GM21723 (cell line): ENCODE measurements at regions not wholly inside any gene's neighbourhood (a gene's known extent, or its start where the extent isn't known, plus 50 kb on each side); places are given as distances from the start of the nearest gene placed in this dataset.
A peak's percentile ranks its signal among the peaks of the same experiment; 100 is the strongest.
"Not testable (repeated sequence)": the region's sequence is repeated elsewhere in the genome, so short reads cannot be mapped to it uniquely, and the experiment has no call there.

Source experiments
- ATAC-seq: cut with Tn5 transposase; IDR thresholded peaks from one replicate; pipeline ENCODE4 v1.9.1; 2021; ENCODE audit warnings: mild to moderate bottlenecking, moderate library complexity; ENCODE audit not compliant: unreplicated experiment

- no peak for ATAC-seq
Observed at GRCh38 chr5:116953251-116953930, 378.8 kb upstream of the SEMA6A start.

- no peak for ATAC-seq
Observed at GRCh38 chr5:116951219-116951618, 376.6 kb upstream of the SEMA6A start.

- ATAC-seq: peak; percentile 100
Observed at GRCh38 chr5:116947691-116948528, 373.3 kb upstream of the SEMA6A start.

DNA sequence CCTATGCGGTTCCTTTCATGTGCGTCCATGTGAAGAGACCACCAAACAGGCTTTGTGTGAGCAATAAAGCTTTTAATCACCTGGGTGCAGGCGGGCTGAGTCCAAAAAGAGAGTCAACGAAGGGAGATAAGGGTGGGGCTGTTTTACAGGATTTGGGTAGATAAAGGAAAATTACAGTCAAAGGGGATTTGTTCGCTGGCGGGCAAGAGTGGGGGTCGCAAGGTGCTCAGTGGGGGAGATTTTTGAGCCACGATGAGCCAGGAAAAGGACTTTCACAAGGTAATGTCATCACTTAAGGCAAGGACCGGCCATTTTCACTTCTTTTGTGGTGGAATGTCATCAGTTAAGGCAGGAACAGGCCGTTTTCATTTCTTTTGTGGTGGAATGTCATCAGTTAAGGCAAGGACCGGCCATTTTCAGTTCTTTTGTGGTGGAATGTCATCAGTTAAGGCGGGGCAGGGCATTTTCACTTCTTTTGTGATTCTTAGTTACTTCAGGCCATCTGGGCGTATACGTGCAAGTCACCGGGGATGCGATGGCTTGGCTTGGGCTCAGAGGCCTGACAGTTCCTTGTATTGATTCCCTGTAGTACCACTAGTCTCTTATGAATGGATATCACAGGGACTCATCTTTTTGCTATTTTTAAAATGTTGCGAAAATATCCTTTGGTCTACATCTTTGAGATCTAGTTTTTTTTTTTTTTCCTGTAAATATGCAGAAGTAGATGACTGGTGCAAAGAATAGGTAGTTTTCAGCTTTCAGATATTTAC lies 371.2 kb upstream of the SEMA6A start:
- not testable (repeated sequence) for ATAC-seq

DNA sequence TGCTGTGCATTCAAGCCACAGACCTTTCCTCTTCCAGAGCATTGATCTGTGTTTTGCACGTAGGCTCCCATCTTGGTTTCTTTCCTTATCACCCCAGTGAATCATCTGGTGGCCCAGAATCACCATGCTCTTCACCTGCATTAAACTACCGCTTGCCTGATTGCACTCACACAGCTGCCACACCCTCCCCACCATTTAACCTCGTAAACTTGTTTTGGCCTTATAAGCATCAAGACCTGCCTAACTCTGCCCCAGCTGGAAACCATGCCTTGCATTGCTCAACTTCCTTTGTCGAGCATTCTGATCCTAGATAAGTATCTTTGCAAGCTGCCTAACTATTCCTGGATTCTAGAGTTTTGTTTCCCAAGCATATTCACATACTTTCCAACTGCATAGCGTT lies 369.6 kb upstream of the SEMA6A start:
- ATAC-seq: no peak

DNA sequence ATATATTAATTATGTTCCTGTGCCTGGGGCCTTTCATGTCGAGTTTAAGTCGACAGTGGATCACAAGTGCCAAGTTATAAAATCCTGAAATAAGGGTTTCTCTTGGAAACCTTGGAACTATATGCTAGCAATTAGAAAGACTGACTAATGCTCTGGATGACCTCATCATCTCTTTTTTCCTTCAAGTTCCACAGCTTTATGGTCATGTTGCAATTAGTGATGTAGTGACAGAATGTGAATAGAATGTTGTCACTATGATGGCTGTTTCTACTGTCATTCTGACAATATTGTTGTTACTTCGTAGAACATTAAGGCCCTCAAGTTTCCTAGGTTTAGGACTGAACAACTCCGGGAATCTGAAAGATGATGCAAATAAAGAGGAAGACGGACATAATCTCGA lies 368.0 kb upstream of the SEMA6A start:
- ATAC-seq: no peak

DNA sequence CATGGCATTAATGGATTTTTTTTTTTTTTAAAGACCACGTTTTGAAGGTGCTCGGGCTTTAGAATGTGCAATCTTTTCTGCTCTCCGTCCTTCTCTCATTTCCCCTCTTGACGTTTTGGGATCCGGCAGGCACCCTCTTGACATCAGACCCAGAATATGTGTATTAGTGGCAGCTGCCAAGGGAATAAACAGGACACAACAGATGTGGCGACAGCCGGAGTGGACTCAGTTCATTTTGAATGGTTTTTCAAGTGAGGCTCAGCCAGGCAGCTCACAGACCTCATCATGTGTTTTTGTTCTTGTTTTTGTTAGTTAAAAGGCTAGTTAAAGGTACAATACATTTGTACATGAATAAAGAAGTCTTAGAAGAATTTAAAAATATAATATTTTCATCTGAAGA lies 365.0 kb upstream of the SEMA6A start:
- ATAC-seq: no peak

DNA sequence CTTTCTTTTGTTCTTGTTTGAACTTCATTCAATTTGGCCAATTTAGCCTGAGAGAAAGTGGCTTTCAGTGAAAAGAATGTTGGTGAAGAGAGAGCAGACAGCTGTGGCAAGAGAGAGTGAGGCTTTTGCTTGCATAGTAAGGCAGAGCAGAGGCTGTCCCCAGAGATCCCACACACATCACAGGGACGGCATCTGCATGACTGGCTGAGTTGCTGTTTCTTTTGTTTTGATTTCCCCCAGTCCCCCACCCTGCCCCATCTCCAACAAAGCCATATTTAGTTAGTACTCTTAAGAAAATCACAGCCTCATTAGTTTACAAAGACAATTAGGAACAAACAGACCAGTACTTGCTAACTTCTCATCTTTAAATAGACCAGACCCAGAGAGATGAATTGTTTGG lies 363.9 kb upstream of the SEMA6A start:
- ATAC-seq: peak; percentile 66

GRCh38 chr5:116935561-116936162 lies 361.0 kb upstream of the SEMA6A start:
- no peak for ATAC-seq

GRCh38 chr5:116930616-116931015 lies 356.0 kb upstream of the SEMA6A start:
- ATAC-seq: no peak

- no peak for ATAC-seq
Observed at GRCh38 chr5:116923344-116923743, 348.7 kb upstream of the SEMA6A start.

- peak; percentile 88 for ATAC-seq
Observed at GRCh38 chr5:116922532-116922931, 347.9 kb upstream of the SEMA6A start.

DNA sequence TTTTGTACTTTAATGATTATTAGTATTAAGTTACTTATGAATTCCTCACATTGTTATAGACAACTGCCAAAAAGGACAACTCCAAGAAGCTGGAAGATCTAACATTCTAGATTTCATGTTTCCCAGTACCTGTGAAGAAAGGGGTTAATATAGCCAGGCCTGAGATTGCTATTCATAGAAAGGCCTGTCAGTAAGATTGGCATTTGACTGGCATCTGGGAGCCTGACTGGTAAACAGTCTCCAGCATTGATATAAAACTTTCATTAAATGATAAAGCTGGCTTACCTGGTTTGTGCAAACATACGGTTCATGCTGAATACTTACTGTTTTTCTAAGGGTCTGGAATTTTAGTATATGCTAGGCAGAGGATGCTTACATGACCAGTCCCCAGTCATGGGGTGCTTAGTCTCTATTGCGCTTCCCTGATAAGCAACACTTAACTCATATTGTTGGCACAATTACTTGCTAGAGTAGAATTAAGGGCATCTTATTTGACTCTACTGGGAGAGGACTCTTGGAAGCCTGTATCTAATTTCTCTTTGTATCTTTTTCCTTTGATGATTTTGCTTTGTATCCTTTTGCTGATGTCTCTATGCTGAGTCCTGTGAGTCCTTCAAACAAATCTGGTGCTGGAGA lies 340.4 kb upstream of the SEMA6A start:
- no peak for ATAC-seq

DNA sequence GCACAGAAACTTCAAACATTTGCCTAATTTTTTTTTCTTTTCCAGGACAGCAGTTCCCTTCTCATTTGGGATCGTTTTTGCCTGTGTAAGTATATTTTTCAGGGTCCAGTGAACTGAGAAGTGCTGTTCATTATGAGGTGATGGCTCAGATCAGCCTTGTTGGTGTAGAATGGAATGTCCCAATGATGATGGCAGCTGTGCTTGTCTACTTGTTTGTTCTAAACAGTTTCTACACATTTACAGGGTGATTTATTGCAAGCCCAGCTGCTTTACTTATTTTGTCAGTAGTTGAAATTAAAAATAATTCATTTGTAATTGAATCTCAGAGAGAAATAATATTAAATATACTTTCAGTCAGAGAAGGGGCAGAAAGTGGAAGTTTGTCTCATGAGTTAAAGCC lies 337.6 kb upstream of the SEMA6A start:
- ATAC-seq: no peak

- no peak for ATAC-seq
Observed at GRCh38 chr5:116911074-116911473, 336.5 kb upstream of the SEMA6A start.

GRCh38 chr5:116908537-116908936 lies 333.9 kb upstream of the SEMA6A start:
- peak; percentile 86 for ATAC-seq

DNA sequence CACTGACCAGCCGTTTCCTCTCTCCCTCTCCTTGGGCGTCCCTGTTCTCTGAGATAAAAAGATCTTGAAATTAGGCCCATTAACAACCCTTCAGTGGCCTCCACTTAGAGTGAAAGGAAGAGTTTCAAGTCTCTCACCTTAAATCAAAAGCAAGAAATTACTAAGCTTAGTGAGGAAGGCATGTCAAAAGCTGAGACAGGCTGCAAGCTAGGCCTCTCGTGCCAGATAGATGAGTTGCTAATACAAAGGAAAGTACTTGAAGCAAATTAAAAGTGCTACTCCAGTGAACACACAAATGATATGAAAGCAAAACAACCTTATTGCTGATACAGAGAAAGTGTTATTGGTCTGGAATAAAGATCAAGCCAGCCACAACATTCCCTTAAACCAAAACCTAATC lies 331.3 kb upstream of the SEMA6A start:
- no peak for ATAC-seq

DNA sequence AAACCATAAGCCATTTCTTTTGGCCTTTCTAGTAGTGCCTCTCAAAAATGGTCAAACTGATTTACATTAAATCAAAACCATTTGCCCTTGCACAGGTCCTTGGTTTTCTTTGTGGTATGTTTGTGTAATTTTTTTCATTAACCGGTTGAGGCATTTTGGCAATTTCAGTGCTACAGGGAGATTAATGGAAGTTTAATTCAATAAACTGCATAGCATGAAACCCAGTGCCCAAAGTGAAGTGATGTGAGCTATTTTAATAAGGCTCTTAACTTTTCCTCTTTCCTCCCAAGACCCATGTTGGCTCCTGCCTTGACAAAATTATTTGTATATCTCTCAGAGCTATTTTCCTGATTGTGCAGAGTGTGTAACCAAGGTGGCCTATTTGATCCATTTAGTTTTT lies 326.2 kb upstream of the SEMA6A start:
- ATAC-seq: no peak

GRCh38 chr5:116898917-116899316 lies 324.3 kb upstream of the SEMA6A start:
- peak; percentile 86 for ATAC-seq

DNA sequence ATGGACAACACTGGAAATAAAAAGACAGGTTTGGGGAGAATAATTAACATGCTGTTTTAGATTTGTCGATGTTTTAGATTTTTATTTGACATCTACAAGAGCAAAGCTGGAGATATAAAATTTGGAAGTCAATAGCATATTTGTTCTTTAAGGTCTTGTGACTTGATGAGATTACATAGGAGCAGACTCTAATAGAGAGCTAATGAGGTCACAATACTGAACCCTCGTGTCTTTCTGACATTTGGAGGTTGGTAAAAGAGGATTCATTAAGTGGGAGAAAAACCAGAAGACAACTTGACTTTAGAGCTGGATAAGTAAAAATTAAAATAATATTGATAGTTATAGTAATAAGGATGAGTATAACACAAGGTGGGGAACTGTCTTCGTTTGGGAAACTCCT lies 322.7 kb upstream of the SEMA6A start:
- ATAC-seq: no peak

GRCh38 chr5:116896001-116896400 lies 321.4 kb upstream of the SEMA6A start:
- no peak for ATAC-seq
